ENCODE measurements at regions not wholly inside any gene's neighbourhood (a gene's known extent, or its start where the extent isn't known, plus 50 kb on each side); places are given as distances from the start of the nearest gene placed in this dataset.

DNA sequence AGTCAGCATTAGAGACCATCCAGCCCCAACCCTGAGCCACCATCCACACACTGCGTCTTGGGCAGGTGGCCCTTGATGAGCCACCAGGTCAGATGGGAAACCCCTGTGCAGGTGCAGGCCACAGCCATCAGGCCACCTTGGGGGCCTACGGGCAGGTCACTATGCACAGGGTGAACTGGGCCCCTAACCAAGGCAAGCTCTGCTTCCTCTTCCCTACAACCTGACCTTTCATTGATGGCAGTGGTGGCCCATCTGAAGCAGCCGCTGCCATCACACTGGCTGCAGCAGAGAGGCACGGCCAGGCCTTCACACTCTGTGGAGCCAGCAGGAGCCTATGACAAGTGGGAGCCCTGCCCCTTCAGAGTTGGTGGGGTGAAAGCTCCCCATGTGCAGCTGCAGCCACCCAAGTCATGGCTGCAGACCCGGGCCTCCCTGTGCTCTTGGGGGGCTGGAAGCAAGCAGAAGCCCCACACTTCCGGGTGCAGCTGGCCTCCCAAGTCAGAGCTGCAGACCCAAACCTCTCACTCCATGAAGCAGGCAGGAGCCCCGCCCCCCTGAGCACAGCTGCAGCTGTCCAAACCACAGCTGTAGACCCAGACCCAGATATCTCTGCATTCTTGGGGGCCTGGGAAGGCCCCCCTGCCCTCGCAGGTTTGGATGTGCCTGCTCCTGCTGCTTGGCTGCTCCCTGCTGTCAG lies 681.5 kb downstream of the MATN1 start:
- H3K36me3 Mint-ChIP-seq (ENCODE audit: insufficient read depth, unreplicated experiment) = no peaks in the 10 kb centered on the region
- BruUV-seq (replicated peaks) = no TSS peak
- no peak overlapping the region for H3K4me3 Mint-ChIP-seq (ENCODE audit: unreplicated experiment)

DNA sequence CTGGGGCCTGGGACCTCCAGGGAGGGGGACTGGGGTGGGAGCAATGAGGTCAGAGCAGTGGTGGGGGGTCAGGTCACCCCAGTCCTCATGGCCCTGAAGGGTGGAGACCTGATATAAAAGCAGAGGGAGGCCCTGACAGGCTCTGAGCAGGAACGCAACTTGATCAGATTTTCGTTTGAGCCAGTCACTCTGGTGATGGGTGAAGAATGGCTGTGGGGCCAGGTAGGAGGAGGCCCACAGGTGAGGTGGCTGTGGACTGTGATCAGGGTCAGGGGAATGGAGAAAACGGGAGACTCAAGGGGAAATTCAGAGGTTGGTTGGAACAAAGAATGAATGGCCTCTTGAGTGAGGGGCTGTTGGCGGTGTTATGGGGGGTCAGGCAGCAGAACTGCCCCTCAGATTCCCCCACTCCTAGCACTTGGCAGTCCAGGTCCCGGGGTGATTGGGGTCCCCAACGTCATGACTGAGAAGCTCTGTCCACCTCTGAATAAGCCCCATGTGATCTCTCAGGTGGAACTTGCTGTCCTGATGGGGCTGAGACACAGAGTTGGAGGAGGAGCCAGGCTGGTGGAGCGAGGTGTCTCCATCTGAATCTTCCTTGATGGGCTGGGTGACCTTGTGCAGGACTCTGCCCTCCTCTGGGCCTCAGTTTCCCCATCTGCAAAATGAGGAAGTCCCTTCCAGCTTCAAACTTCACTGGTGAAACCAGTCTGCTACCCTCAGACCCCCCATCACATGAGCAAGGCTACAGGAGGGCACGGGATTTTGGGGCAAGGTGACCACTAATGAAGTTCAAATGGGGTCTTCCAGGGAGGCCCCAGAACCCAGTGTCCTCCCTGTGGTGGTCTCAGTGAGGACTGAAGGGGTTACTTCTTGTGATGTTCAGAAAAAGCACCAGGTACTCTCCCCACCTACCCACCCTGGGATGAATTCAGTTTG lies 683.0 kb downstream of the MATN1 start:
- no peaks in the 10 kb centered on the region for H3K9me3 ChIP-seq
- Mint-ChIP-seq H3K27me3 (ENCODE audit: insufficient read depth, unreplicated experiment) (no peaks in the 10 kb centered on the region), H3K27ac (ENCODE audit: unreplicated experiment) (no peak overlapping the region), H3K9me3 (ENCODE audit: unreplicated experiment) (no peaks in the 10 kb centered on the region), H3K4me3 (ENCODE audit: unreplicated experiment) (no peak overlapping the region), H3K36me3 (ENCODE audit: insufficient read depth, unreplicated experiment) (no peaks in the 10 kb centered on the region), H3K4me1 (ENCODE audit: low read depth, unreplicated experiment) (no peaks in the 10 kb centered on the region)
- intact Hi-C loops (cut with micrococcal nuclease; ENCODE audit: unreplicated experiment) = no loop called here
- H3K4me1 ChIP-seq = no peaks in the 10 kb centered on the region
- H3K27me3 ChIP-seq (replicated peaks; ENCODE audit: control insufficient read depth, insufficient read depth, low read length) = no peaks in the 10 kb centered on the region
- TF ChIP-seq, protein P1, sequence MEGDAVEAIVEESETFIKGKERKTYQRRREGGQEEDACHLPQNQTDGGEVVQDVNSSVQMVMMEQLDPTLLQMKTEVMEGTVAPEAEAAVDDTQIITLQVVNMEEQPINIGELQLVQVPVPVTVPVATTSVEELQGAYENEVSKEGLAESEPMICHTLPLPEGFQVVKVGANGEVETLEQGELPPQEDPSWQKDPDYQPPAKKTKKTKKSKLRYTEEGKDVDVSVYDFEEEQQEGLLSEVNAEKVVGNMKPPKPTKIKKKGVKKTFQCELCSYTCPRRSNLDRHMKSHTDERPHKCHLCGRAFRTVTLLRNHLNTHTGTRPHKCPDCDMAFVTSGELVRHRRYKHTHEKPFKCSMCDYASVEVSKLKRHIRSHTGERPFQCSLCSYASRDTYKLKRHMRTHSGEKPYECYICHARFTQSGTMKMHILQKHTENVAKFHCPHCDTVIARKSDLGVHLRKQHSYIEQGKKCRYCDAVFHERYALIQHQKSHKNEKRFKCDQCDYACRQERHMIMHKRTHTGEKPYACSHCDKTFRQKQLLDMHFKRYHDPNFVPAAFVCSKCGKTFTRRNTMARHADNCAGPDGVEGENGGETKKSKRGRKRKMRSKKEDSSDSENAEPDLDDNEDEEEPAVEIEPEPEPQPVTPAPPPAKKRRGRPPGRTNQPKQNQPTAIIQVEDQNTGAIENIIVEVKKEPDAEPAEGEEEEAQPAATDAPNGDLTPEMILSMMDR (IDR thresholded peaks at IDR 0.05; ENCODE audit: insufficient read depth in 1 of 2, low read depth in 1 of 2, low read length in 1 of 2, severe bottlenecking in 1 of 2, unreplicated experiment in 1 of 2) = no peak
- DNase-seq = no peak
- ChIA-PET CTCF (no interaction called here), POLR2A (no interaction called here)
- BruUV-seq (replicated peaks) = no TSS peak
- H3K4me3 ChIP-seq (ENCODE audit: low read depth, low read length) = no peak overlapping the region
- H3K36me3 ChIP-seq (ENCODE audit: control insufficient read depth, insufficient read depth, low read length) = no peaks in the 10 kb centered on the region

More for the DNA sequence above, 681.5 kb downstream of the MATN1 start:
- H3K9me3 ChIP-seq = no peaks in the 10 kb centered on the region
- DNase-seq = no peak
- no peaks in the 10 kb centered on the region for H3K4me1 ChIP-seq
- intact Hi-C loops (cut with micrococcal nuclease; ENCODE audit: unreplicated experiment) = no loop called here
- TF ChIP-seq, protein P1 (IDR thresholded peaks at IDR 0.05; ENCODE audit: insufficient read depth in 1 of 2, low read depth in 1 of 2, low read length in 1 of 2, severe bottlenecking in 1 of 2, unreplicated experiment in 1 of 2) = no peak
- ChIA-PET POLR2A (no interaction called here), CTCF (no interaction called here)
- no peaks in the 10 kb centered on the region for H3K27me3 ChIP-seq (replicated peaks; ENCODE audit: control insufficient read depth, insufficient read depth, low read length)
- Mint-ChIP-seq H3K4me1 (ENCODE audit: low read depth, unreplicated experiment) (no peaks in the 10 kb centered on the region), H3K27ac (ENCODE audit: unreplicated experiment) (no peak overlapping the region), H3K27me3 (ENCODE audit: insufficient read depth, unreplicated experiment) (no peaks in the 10 kb centered on the region), H3K9me3 (ENCODE audit: unreplicated experiment) (no peaks in the 10 kb centered on the region)
- no peaks in the 10 kb centered on the region for H3K36me3 ChIP-seq (ENCODE audit: control insufficient read depth, insufficient read depth, low read length)
- H3K4me3 ChIP-seq (ENCODE audit: low read depth, low read length) = no peak overlapping the region

DNA sequence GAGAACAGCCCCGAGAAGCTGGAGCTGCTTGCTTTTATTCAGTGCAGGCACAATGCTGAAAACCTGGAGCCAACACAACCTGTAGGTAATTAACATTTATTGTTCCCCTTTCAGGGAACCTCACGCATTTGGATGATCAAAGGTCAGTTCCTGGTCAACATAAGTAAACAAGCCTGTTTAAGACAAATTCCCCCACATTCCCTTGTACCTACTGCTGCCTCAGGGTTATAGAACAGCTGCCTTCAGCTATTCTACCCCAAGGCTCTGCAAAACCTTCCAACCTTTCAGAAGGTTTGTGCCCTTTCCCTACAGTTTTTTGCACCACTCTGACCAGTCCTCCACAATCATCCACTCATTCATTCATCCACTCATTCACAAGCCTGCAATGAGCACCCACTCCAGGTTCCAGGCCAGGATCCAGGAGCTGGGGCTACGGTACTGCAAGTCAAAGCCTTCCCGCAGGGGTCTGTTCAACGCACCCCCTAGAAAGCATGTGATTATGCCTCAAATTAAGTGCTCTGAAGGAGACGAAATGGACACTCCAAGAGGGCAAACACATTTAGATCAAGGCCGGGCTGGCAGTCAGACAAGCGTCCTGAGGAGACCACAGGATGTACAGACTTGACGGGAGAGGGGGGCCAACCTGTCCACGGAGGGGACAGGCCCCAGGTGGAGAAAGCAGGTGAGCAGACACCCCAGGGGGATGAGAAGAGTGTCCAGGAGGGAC lies 683.9 kb downstream of the MATN1 start:
- Mint-ChIP-seq H3K4me3 (ENCODE audit: unreplicated experiment) (no peak overlapping the region), H3K9me3 (ENCODE audit: unreplicated experiment) (no peaks in the 10 kb centered on the region), H3K27me3 (ENCODE audit: insufficient read depth, unreplicated experiment) (no peaks in the 10 kb centered on the region), H3K4me1 (ENCODE audit: low read depth, unreplicated experiment) (no peaks in the 10 kb centered on the region), H3K27ac (ENCODE audit: unreplicated experiment) (no peak overlapping the region), H3K36me3 (ENCODE audit: insufficient read depth, unreplicated experiment) (no peaks in the 10 kb centered on the region)
- ChIA-PET CTCF (no interaction called here), POLR2A (no interaction called here)
- Histone ChIP-seq H3K4me3 (ENCODE audit: low read depth, low read length) (no peak overlapping the region), H3K36me3 (ENCODE audit: control insufficient read depth, insufficient read depth, low read length) (no peaks in the 10 kb centered on the region), H3K4me1 (no peaks in the 10 kb centered on the region), H3K9me3 (no peaks in the 10 kb centered on the region), H3K27me3 (replicated peaks; ENCODE audit: control insufficient read depth, insufficient read depth, low read length) (no peaks in the 10 kb centered on the region)
- intact Hi-C loops (cut with micrococcal nuclease; ENCODE audit: unreplicated experiment) = no loop called here
- TF ChIP-seq, protein P1 (IDR thresholded peaks at IDR 0.05; ENCODE audit: insufficient read depth in 1 of 2, low read depth in 1 of 2, low read length in 1 of 2, severe bottlenecking in 1 of 2, unreplicated experiment in 1 of 2) = no peak
- DNase-seq = no peak
- BruUV-seq (replicated peaks) = no TSS peak
